ENCODE measurements at regions not wholly inside any gene's neighbourhood (a gene's known extent, or its start where the extent isn't known, plus 50 kb on each side); places are given as distances from the start of the nearest gene placed in this dataset.

GRCh38 chr2:58358026-58358425 lies 116.9 kb upstream of the FANCL start:
- no peak for TF ChIP-seq CTCF (IDR thresholded peaks at IDR 0.05; ENCODE audit: insufficient read depth, low read length, poor library complexity, severe bottlenecking)
- TF ChIP-seq EZH2phosphoT487 (conservative IDR thresholded peaks at IDR 0.05; ENCODE audit: low read length): no peak
